Epidermal melanocyte (primary cell): ENCODE measurements at regions not wholly inside any gene's neighbourhood (a gene's known extent, or its start where the extent isn't known, plus 50 kb on each side); places are given as distances from the start of the nearest gene placed in this dataset.
"Not testable (repeated sequence)": the region's sequence is repeated elsewhere in the genome, so short reads cannot be mapped to it uniquely, and the experiment has no call there.

Experiments used
- DNase-seq: peaks from one replicate; pipeline ENCODE4 v3.0.0; 2011; ENCODE audit warnings: low spot score; ENCODE audit not compliant: insufficient read length

GRCh38 chr3:40938591-40938990 is 260.7 kb upstream of the CTNNB1 start:
- no peak for DNase-seq

GRCh38 chr3:40939030-40939740 is 260.1 kb upstream of the CTNNB1 start:
- no peak for DNase-seq

- no peak for DNase-seq
Measured at GRCh38 chr3:40939741-40940130, 259.6 kb upstream of the CTNNB1 start.

DNA sequence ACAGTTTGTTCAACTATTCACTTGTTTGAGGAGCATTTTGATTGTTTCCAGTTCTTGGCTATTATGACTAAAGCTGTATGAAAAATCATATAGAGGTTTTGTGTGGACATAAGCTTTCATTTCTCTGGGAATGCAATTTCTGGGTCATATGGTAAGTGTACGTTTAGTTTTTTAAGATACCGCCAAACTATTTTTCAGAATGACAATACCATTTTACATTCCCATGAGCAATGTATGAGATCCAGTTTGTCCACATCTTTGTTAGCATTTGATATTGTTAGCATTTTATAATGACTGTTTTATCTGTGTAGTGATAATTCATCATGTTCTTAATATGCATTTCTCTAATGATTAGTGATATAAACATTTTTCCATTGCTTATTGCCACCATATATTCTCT is 258.7 kb upstream of the CTNNB1 start:
- DNase-seq = no peak

- DNase-seq = not testable (repeated sequence)
Measured at GRCh38 chr3:40947022-40947421, 252.3 kb upstream of the CTNNB1 start.

- DNase-seq = not testable (repeated sequence)
Measured at GRCh38 chr3:40949347-40949746, 250.0 kb upstream of the CTNNB1 start.

DNA sequence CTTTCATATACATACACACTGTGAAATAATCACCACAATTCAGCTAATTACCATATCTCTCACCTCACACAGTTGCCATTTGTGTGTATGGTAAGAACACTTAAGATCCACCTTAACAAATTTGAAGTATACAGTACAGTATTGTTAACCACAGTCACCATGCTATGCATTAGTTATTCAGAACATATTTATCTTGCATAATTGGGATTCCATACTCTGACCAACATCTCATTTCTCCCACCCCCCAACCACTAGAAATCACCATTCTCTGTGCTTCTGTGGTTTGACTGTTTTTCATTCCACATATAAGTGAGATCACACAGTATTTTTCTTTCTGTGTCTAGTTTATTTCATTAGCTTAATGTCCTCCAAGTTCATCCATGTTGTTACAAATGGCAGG is 247.7 kb upstream of the CTNNB1 start:
- no peak for DNase-seq

DNA sequence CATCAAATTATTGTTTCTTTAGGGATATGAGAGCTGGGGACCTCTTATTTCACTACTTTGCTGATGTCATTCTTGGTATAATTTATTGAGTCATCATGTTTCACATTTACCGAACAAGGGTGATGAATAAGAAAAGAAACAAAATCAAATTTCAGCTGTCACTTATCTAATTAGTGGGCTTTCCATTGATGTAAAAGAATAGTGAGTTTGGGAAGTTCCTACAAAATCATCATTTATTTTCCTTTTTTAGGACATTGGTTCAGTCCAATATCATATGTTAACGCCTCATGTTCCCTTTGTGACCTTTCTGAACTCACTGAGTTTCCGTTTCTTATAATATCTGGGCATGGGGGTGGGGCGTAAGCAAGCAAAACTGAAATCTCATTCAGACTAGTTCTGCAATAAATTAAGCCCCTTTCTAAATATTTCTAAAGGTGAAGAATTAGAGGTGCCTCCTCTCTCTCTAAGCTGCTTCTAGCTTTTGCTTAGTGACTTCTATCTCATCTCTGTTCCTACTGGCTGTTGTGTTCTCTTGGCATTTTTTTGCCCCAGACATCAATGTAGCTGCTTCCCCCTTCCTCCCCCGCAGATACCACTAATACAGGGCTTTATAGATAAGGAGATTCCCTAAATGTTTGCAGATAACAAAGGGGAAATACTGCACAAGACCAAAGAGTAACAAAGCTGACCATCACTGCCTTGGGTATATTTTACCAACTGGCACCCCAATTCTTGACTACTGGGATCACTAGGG is 238.0 kb upstream of the CTNNB1 start:
- DNase-seq = no peak

GRCh38 chr3:40962721-40963120 is 236.6 kb upstream of the CTNNB1 start:
- DNase-seq = no peak

DNA sequence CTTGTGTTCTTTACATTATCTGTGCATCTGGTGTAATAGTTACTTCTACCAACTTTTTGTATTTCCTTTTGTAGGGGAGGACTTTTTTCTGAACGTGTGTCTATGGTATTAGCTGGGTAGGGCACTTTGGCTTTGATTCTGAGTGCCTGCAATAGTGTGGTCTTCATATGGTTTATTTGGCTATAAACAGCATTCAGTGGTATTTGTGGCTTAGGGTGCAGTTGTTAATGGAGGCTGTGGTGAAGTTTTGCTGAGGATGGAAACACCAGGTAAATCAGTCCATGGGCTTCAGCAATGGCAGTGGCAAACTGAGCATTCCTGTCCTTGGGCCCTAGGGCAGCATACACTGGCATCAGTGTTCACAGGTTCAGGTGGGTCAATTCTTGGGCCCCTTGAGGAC is 230.6 kb upstream of the CTNNB1 start:
- DNase-seq = no peak

DNA sequence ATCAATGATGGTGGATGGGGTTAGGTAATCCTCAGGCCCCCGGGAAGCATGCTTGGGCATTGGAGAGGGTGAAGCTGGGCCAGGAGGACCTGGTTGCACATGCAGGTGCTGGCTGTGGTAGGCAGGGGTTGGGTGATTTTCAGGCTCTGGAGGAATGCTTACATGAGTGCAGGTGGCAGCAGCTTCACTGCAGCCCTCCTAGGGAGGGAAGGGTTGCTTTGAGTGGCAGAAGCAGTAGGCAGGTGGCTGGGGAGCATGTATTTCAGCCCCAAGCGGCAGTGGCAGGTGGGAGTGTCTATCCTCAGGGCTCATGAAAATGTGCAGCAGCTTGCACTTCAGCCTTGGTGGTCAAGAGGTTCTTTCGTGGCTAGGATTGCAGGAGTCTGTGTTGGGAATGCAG is 230.0 kb upstream of the CTNNB1 start:
- DNase-seq = no peak

- DNase-seq = no peak
Measured at GRCh38 chr3:40969756-40970466, 229.4 kb upstream of the CTNNB1 start.

DNA sequence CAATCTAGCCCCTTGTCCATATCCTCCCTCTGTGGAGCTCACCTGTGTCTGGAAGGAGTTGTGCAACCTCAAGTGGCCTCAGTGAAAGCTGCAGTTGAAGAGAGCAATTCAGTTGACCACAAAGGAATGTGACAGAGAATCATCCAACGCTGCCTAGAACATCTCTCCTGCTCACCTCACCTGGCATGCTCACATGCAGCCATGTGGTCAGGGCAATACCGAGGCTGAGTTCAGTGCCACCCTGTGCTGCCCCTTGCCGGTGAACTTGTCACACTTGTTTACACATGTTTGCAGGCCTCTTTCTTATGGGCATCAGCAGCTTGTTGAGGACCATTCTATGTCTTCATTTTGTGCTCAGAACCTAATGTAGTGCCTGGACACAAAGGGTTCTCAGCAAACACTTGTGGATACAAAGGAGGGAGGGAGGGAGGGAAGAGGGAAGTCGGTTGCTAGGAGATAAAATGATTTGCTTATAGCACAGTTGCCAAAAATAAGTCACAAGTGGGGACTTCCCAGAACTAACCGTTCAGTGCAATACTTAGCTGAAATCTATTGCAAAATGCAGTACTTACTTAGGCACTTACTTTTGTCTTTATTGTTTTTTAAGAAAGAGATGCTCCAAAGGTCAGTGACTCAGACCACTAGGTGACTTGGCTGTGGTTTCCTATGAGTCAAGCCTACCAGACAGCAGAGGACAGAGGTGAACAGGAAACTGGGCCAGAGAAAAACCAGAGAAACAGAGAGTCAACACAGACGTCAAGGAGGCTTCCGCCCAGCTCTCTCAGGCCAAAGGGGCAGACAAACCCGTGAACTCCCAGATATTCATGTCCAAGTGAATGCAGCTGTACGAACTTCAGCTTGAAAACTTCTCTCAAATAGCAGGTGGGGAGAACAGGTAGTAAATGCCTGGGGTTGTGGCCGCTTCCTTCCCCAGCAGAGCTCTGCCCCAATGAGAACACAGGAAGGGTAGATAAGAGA is 227.8 kb upstream of the CTNNB1 start:
- no peak for DNase-seq

GRCh38 chr3:40972350-40972749 is 227.0 kb upstream of the CTNNB1 start:
- no peak for DNase-seq

- no peak for DNase-seq
Measured at GRCh38 chr3:40973141-40973540, 226.2 kb upstream of the CTNNB1 start.

- no peak for DNase-seq
Measured at GRCh38 chr3:40975711-40976121, 223.6 kb upstream of the CTNNB1 start.

- DNase-seq = no peak
Measured at GRCh38 chr3:40976241-40976640, 223.1 kb upstream of the CTNNB1 start.

- no peak for DNase-seq
Measured at GRCh38 chr3:40978442-40978841, 220.9 kb upstream of the CTNNB1 start.

DNA sequence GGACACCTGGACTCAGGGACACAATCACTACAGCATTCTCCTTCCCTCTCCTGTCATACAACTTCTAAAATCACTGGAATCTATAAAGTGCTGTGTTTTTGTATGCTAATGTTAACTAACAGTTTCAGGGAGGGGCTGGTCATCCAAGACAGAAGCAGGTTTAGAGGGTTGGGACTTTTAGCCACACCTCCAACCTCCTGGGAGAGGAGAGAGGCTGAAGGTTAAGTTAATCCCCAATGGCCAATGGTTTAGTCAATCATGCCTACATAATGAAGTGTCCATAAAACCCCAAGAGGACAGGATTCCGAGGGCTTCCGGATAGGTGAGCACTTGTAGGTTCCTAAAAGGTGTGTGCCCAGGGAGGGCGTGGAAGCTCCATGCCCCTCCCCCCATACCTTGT is 219.3 kb upstream of the CTNNB1 start:
- no peak for DNase-seq

DNA sequence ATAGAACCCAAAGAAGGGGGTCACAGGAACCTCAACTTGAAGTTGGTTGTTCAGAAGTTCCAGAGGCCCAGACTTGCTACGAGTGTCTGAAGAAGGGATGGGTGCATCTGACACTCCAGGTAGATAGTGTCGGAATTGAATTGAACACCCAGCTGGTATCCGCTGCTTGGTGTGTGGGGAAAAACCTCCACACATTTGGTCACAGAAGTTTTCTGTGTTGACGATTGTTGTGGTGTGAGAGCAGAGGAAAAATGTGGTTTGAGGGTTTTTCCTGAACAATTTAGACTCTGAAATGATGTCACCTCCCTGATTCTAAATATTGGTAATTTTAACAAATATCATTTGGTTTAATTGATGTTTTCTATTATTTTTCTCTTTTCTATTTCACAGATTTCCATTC is 218.8 kb upstream of the CTNNB1 start:
- DNase-seq = no peak

DNA sequence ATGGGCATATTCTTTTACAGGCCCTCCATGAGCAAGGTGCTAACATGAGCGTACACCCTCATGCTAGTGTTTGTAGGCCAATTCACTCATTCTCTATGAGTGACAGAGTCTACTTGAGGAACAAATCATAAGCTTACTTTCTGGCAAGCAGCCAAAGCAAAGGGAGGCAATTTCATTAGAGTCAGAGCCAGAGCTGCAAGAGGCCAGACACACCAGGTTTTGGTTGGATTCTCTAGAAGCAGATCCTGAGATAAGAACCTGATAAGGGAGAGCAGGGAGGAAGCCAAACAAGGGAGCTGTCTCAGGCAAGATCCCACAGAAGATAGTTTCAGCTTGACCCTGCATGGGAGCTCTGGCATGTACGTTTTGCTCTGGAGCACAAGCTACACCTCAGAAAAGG is 214.1 kb upstream of the CTNNB1 start:
- no peak for DNase-seq
